Right cardiac atrium (tissue), 5 donors: ENCODE measurements at regions not wholly inside any gene's neighbourhood (a gene's known extent, or its start where the extent isn't known, plus 50 kb on each side); places are given as distances from the start of the nearest gene placed in this dataset.

ENCODE experiments used
- ATAC-seq, 2 donors: fragments of 200-7000 bp; cut with Tn5 transposase; one replicate each; pipeline versions ENCODE4 v1.8.0 to v1.9.1; 2020; ENCODE audit warnings: moderate library complexity in 2 of 2, mild to moderate bottlenecking in 1 of 2
- DNase-seq, 3 donors: peaks; one replicate each; pipeline ENCODE4 v3.0.0-alpha.2; 2020
- H3K27ac ChIP-seq: one replicate; pipeline ENCODE4 v1.5.1; 2013; ENCODE audit warnings: mild to moderate bottlenecking, low read length, control low read depth, moderate library complexity
- H3K27me3 ChIP-seq: one replicate; pipeline ENCODE4 v1.6.1; 2013; ENCODE audit not compliant: control insufficient read depth, insufficient read depth
- H3K4me1 ChIP-seq: one replicate; pipeline ENCODE4 v1.6.1; 2013; ENCODE audit warnings: low read length; ENCODE audit not compliant: control insufficient read depth, insufficient read depth
- H3K4me3 ChIP-seq: one replicate; pipeline ENCODE4 v1.5.1; 2013; ENCODE audit warnings: low read length, control low read depth
- H3K9me3 ChIP-seq: one replicate; pipeline ENCODE4 v1.6.1; 2013; ENCODE audit warnings: low read length; ENCODE audit not compliant: control insufficient read depth
- WGBS: extraction: QIAGEN DNeasy Blood & Tissue Kit; methylation state at CpG from one replicate; pipeline ENCODE4 v1.1.7; 2013; 5-methylcytosine and 5-hydroxymethylcytosine counted together
- intact Hi-C, 4 donors: fragments of 100-400 bp; cut with DNase I; formaldehyde crosslinking; loops; one replicate each; pipeline versions ENCODE4 v1.11.0 to v1.14.0; 2022 to 2023
- donor health status: healthy with polysubstance abuse.
- donor health status: DM: no; HTN: yes; CAD: no.
- donor health status: DM: no; HTN: no; CAD: no.
- donor health status: DM: no; HTN: yes; CAD: no; lungs with severe emphysema.
- donor health status: DM: yes; HTN: yes; CAD: no.

DNA sequence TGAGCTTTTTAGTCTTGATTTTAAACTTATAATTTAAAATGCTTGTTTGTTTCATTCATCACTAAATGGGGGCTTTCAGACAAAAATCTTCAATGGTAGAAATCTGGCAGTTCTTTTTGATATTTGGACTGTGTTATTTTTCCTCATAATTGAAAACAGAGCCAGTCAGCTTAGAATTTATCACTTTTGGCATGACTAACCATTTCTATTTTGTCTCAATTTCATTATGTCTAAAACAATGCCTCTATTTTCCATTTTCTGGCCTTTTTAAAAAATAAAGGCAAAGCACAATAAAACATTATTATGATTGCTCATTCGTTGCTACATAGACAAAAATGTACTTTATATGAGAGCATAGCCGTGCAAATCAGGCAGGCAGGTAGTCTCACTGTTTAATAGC is 434.5 kb downstream of the XIRP2 start:
- Histone ChIP-seq H3K9me3 (no peaks in the 10 kb centered on the region), H3K27ac (no peak overlapping the region), H3K4me3 (no peak overlapping the region), H3K4me1 (no peaks in the 10 kb centered on the region), H3K27me3 (no peaks in the 10 kb centered on the region)
- DNase-seq (no peak), ATAC-seq (no peak)
- 51% methylated on average over 2 of the region's 2 CpGs for WGBS
- intact Hi-C loops, result no loop called here

DNA sequence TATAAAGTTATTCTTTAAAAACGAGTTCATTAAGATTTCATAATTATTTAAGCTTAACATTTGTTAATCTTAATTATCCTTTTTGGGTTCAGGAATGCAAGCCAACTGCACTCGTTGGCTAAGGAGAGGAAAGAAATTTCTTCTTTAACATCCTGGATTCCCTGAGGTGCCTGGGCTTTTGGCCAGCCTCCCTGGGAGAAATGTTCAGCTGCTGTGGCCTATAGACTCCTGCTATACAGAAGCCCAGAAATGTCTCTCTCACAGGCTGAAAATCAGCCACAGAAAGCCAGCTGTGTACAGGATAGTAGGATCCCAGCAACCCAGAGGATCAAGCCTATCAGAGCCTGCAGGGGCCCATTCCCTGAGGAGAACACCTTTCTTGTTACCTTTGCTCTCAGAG is 430.3 kb downstream of the XIRP2 start:
- no peaks in the 10 kb centered on the region for H3K4me1 ChIP-seq
- no peak for ATAC-seq
- WGBS, result 55% methylated on average over 2 of the region's 2 CpGs
- no peaks in the 10 kb centered on the region for H3K9me3 ChIP-seq
- no peak overlapping the region for H3K27ac ChIP-seq
- no peaks in the 10 kb centered on the region for H3K27me3 ChIP-seq
- peak in 1 of 3 donors; percentile 6 for DNase-seq
- intact Hi-C loops, result no loop called here
- H3K4me3 ChIP-seq, result no peak overlapping the region

DNA sequence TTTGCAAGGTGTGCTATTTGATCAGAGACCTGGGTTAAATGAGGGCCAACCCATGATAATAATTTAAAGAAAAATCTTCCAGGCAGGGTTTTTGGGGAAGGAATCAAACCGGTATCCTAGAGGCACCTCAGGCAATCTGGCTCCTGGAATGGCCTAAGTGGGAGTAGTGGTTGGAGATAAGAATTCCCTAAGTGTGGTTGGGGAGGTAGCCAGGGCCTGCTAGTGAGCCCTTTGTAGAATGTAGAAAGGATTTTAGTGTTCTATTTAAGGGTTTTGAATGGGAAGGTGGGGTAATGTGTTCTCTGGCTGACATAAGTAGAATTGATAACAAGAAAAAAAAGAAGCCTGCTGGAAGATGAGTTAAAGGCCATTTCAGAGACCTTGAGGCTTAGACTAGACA is 422.2 kb downstream of the XIRP2 start:
- Histone ChIP-seq H3K9me3 (no peaks in the 10 kb centered on the region), H3K27me3 (no peaks in the 10 kb centered on the region), H3K27ac (no peak overlapping the region), H3K4me1 (no peaks in the 10 kb centered on the region), H3K4me3 (no peak overlapping the region)
- no peak for DNase-seq
- 21% methylated on average over 1 of the region's 1 CpG for WGBS
- ATAC-seq, result no peak
- intact Hi-C loops, result no loop called here
